CD4-positive, alpha-beta T cell treated with Interleukin-4 for 1 hour (primary cell): ENCODE measurements at regions not wholly inside any gene's neighbourhood (a gene's known extent, or its start where the extent isn't known, plus 50 kb on each side); places are given as distances from the start of the nearest gene placed in this dataset.

Source experiments
- DNase-seq, 2 donors: peaks; one replicate each; pipeline ENCODE4 v3.0.0-alpha.2; 2020 to 2022

DNA sequence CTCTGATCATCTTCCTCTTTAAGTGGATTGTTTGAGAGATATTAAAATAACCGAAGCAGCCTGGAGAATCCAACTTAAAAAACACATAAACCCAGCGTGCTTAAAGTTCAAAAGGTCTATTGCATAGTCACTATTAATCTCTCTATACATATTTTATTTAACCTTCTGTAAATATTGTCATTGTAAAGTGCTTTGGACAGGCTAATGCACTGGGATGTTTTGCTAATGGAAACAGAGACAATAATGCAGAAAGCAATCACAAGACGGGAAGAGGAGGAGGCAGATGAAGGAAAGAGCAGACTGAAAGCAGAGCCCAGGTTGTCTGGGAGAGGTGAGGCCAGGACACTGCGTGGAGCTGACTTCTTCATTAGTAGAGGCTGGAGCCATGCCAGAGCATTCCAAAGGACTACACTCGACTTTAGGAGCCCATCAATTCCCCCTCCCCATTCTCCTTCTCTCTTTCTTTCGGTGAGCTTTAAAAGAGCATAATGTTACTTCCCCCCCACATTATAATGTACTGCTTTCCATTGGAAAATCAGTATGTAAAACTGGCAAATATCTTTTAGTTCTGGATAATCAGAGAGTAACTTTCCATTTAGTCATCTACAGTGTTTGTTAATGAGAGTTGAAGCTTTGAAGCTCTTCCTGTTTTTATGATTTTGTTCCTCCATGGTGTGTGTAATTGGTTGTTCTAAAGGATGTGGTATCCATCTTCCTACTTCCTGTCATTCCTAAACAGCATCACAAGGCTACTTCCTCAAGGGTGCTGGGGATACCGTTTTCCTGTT lies 307.3 kb upstream of the MPDZ start:
- DNase-seq, result no peak

DNA sequence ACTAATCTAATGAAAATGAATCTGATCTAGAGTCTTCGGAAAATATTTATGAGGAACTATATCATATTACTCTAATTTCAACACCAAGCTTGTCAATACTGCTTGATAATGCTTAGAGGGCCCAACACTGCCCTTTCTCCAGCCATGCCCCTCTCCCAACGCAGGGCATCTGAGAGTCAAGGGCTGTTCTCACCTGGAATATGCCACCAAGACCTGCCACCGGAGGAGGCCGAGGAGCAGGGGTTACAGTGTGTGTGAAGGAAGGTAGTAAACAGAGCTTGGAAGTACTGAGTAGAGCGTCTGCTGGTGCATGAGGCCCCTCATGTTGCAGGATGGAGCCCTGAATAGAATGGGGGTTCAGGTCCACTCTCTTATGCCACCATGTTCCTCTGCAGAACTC lies 301.3 kb upstream of the MPDZ start:
- DNase-seq, result no peak

- DNase-seq, result no peak
Measured at GRCh38 chr9:13580131-13580530, 300.6 kb upstream of the MPDZ start.

- no peak for DNase-seq
Measured at GRCh38 chr9:13576101-13576500, 296.6 kb upstream of the MPDZ start.

- no peak for DNase-seq
Measured at GRCh38 chr9:13575558-13575957, 296.1 kb upstream of the MPDZ start.

DNA sequence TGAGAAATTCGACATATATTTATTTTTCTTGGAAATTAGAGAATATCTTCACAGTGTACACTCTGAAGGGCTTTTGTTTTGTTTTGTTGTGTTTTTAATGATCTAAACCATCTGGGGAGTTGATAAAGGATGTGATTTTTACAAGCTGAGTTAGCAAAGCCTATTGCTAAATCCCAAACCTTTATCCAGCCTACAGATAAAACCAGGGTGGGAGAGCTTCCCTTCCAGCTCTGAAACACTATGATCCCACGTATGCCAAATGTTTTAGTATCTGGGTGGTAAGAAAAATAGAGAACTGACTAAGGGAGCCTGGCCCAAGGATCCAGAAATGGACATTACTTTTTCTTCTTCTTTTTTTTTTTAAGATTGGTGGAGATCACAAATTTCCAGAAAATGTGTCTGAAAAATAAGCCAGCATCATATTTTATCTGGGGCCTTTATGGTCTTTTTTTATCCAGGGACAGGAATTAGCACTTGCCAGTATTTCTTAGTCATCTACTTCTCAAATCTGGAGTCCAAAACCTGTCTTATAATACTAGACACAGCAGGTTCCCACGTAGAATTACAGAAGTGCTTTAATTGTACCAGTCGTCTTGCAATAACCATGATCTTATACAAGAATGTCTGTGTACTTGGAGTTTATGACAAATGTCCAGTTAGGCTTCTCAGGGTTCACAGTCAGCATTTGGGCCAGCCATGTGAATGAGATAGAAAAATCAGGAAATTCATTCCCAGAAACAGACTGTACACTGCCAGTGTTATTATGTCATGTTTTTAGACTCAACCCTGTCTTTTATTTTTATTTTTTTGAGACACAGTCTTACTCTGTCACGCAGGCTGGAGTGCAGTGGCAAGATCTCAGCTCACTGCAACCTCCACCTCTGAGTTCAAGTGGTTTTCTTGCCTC lies 290.8 kb upstream of the MPDZ start:
- DNase-seq, result no peak

- DNase-seq, result no peak
Measured at GRCh38 chr9:13569602-13570067, 290.1 kb upstream of the MPDZ start.

GRCh38 chr9:13568841-13569601 lies 289.5 kb upstream of the MPDZ start:
- DNase-seq, result no peak

- DNase-seq, result no peak
Measured at GRCh38 chr9:13568405-13568804, 288.9 kb upstream of the MPDZ start.

DNA sequence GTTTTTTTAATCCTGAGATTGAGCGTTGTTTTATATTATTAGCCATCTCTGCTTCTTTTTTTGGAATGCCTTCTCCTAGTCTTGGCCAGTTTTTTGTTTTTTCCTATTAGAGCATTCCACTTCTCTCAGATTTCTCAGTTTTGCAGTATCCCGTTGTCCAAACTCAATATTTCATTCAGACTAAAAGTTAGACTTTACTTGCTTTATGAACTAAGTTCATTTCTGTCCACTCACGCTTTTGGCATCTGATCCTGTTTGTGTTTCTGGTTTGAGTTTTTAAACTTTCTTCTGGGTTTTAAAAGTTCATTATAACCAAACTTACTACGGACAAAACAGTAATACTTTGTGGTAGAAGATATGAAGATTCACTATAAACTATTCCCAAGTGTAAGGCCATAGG lies 288.3 kb upstream of the MPDZ start:
- no peak for DNase-seq

DNA sequence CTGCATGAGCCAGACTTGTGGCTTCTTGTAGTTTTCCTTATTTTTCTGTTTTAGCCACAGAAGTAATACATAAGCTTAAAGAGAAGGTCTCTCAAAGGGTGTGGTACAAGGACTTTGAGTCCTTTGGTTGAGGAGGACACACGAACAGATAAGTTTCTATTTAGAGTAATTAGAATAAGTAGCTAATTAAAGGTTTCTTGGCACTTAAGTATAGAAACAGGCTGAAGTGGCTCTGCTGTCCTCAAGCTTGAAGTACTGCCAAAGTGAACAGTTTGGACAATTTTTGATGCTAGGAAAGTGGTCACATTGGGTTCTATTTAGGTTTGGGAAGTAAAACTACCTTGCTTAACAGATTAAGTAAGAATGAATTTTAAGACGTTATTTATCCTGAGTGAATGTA lies 278.3 kb upstream of the MPDZ start:
- no peak for DNase-seq

GRCh38 chr9:13556656-13557055 lies 277.2 kb upstream of the MPDZ start:
- no peak for DNase-seq

DNA sequence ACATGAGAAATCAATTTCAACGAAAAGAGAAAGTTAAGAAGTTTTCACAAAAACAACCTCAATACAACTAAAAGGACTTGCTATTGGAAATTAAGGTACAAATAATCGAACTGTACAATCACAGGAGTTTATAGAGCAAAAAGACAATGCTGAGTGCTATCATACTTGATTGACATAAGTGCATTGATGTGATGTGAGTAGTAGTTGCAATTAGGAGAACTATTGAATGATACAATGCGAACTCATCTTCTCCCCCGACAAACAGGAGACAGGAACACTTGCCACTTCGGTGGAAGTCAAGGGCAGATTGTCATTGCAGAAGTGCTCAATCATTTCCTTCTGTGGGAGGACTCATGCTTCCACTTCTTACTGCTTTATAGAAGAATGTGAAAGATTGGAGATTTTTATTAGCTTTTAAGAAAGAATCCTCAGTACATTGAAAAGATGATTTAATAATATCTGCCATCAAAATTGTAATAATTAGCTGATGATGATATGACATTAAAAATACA lies 276.6 kb upstream of the MPDZ start:
- DNase-seq, result no peak

- no peak for DNase-seq
Measured at GRCh38 chr9:13555516-13555915, 276.0 kb upstream of the MPDZ start.

DNA sequence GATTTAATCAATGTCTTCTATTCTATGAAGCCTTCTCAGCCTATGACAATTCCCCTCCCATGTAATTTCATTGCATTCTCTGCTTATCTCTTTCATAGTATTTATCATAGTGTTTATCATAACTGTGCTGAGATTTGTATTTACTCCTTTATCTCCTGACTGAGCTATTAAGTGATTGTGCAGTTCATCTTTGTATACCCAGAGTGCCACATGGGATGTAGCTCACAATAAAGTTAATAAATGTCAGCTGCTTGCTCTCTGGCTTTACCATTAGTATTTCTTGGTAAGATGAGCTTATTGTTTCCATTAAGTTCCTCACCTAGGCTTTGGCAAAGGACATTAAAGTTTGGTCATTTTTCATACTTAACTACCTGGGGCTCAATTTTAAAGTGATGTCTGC lies 275.1 kb upstream of the MPDZ start:
- DNase-seq, result no peak

- no peak for DNase-seq
Measured at GRCh38 chr9:13552606-13553215, 273.2 kb upstream of the MPDZ start.

DNA sequence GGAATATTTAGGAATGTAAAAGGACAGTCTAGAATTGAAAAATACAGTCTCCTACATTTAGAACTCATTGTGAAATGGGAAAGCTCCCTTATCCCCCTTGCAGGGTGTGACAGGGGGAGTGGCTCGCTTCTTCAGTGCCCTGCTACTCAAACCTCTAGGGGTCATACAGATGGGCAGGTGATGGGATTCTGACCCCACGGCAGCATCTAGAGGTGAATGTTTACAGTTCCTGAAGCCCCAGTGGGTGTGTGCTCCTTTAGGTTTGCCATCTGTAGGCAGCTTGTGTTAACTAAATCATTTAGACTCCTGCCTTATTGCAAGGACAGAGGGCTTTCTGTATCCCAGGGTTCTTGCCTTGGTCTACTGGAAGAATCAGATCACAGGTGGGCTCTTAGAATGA lies 271.0 kb upstream of the MPDZ start:
- no peak for DNase-seq

- DNase-seq, result no peak
Measured at GRCh38 chr9:13548535-13548934, 269.0 kb upstream of the MPDZ start.

DNA sequence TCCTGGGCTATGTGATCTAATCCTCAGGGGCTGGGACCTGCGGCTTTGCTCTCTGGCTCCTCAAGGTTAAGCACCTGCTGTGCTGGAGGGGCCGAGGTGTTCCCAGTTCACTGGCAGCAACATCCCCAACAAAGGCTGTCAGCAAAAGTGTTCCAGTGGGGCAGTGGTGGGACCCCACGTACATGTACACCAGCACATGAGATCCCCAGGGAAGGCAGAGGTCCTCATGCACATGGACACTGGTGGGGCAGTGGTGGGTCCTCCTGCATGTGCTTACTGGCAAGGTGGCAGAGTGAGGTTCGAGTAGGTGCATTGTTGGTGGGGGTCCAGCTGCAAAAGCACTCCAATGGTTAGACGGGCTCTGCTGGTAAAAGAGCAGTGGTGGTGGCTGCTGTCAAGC lies 255.6 kb upstream of the MPDZ start:
- DNase-seq, result no peak

GRCh38 chr9:13534006-13534405 lies 254.5 kb upstream of the MPDZ start:
- no peak for DNase-seq

DNA sequence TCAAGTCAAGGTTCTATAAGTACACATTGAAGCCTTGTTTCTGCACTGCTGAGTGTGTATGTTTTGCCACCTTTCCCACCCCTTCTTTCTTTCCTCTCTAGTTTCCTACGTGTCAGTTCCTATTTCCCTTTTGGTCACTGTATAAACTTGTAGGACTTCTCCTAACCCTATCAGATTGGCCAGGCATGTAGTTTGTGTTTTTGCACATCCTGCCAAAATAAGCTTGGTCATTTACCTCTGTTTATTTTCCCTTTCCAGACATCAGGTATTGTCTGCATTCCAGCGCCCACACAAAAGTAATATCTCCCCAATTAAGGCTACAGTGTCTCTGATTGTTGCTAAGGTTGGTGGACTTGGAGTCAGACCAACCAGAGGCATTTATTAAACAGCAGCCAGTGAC lies 252.9 kb upstream of the MPDZ start:
- no peak for DNase-seq

- no peak for DNase-seq
Measured at GRCh38 chr9:13529321-13530104, 250.0 kb upstream of the MPDZ start.
